Natural killer cell (primary cell): ENCODE measurements at regions not wholly inside any gene's neighbourhood (a gene's known extent, or its start where the extent isn't known, plus 50 kb on each side); places are given as distances from the start of the nearest gene placed in this dataset.
"Not testable (repeated sequence)": the region's sequence is repeated elsewhere in the genome, so short reads cannot be mapped to it uniquely, and the experiment has no call there.

Source experiments
- ATAC-seq, 3 donors: fragments of 150-1000 bp in 2 of 3; fragments of 200-7000 bp in 1 of 3; cut with Tn5 transposase; 1 replicate in 1 of 3; 2 replicates in 2 of 3; pipeline ENCODE4 v1.10.0; 2021; ENCODE audit warnings: mild to moderate bottlenecking in 2 of 3, moderate library complexity in 2 of 3
- DNase-seq, 2 donors: peaks; one replicate each; pipeline versions ENCODE4 v3.0.0 to v3.0.0-alpha.2; 2013 to 2021; ENCODE audit warnings: mixed read lengths in 1 of 2
- H3K27ac ChIP-seq: one replicate; pipeline ENCODE4 v1.5.1; 2013; ENCODE audit warnings: mild to moderate bottlenecking, low read length
- H3K27me3 ChIP-seq: one replicate; pipeline ENCODE4 v1.6.1; 2013; ENCODE audit warnings: low read length; ENCODE audit not compliant: control insufficient read depth, insufficient read depth
- H3K36me3 ChIP-seq: one replicate; pipeline ENCODE4 v1.6.1; 2013; ENCODE audit warnings: low read length; ENCODE audit not compliant: control insufficient read depth, insufficient read depth
- H3K4me1 ChIP-seq: one replicate; pipeline ENCODE4 v1.6.1; 2013; ENCODE audit warnings: low read length; ENCODE audit not compliant: control insufficient read depth, insufficient read depth
- H3K4me3 ChIP-seq: one replicate; pipeline ENCODE4 v1.5.1; 2013; ENCODE audit warnings: low read length
- H3K9me3 ChIP-seq: one replicate; pipeline ENCODE4 v1.6.1; 2013; ENCODE audit warnings: low read length; ENCODE audit not compliant: control insufficient read depth, insufficient read depth
- H3K27ac Mint-ChIP-seq, 2 donors: one replicate each; pipeline ENCODE4 v1.8.0; 2022; ENCODE audit warnings: mild to moderate bottlenecking in 2 of 2, mixed read lengths in 2 of 2, moderate library complexity in 1 of 2
- H3K27me3 Mint-ChIP-seq, 2 donors: one replicate each; pipeline ENCODE4 v1.8.0; 2022; ENCODE audit warnings: low read depth in 2 of 2, mixed read lengths in 2 of 2
- H3K36me3 Mint-ChIP-seq: one replicate; pipeline ENCODE4 v1.8.0; 2022; ENCODE audit warnings: mixed read lengths
- H3K4me1 Mint-ChIP-seq, 2 donors: one replicate each; pipeline ENCODE4 v1.8.0; 2022; ENCODE audit warnings: mixed read lengths in 2 of 2
- H3K4me3 Mint-ChIP-seq: one replicate; pipeline ENCODE4 v1.8.0; 2022; ENCODE audit warnings: mild to moderate bottlenecking, moderate library complexity, mixed read lengths
- H3K9me3 Mint-ChIP-seq, 2 donors: one replicate each; pipeline ENCODE4 v1.8.0; 2022; ENCODE audit warnings: mixed read lengths in 2 of 2
- WGBS: methylation state at CpG from one replicate; pipeline ENCODE4 v1.1.7; 2013; ENCODE audit warnings: missing lambda C conversion rate; ENCODE audit not compliant: insufficient coverage; 5-methylcytosine and 5-hydroxymethylcytosine counted together
- intact Hi-C: fragments of 100-400 bp; cut with micrococcal nuclease; formaldehyde crosslinking; loops from one replicate; pipeline ENCODE4 v1.14.2; 2022
- TF ChIP-seq, protein P1 (sequence below): fragments of 200-600 bp; IDR thresholded peaks from one replicate; pipeline ENCODE4 v1.8.0; 2022; ENCODE audit warnings: antibody characterized with exemption

GRCh38 chr9:60546406-60546805, 367.8 kb upstream of the SPATA31A5 start:
- WGBS, result 96% methylated on average over 19 of the region's 19 CpGs
- no peak for ATAC-seq
- no peaks in the 10 kb centered on the region for H3K4me1 Mint-ChIP-seq

DNA sequence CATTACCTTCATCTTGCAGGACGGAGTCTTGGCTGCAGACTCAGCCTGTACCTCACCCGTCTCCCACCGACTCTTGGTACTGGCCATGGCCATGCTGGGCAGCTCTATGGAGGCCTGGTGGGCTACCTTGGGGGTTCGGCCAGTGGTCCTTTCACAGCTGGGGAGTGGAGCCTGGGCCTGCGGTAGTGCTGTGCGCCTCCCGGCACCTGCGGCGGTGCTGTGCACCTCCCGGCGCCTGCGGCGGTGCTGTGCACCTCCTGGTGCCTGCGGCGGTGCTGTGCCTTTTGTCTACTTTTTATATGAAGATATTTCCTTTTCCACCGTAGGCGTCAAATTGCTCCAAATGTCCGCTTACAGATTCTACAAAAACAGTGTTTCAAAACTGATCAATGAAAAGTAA, 367.2 kb upstream of the SPATA31A5 start:
- H3K4me1 Mint-ChIP-seq, H3K27me3 ChIP-seq, H3K27me3 Mint-ChIP-seq, H3K4me1 ChIP-seq, DNase-seq, intact Hi-C loops, H3K4me3 ChIP-seq, H3K27ac ChIP-seq, H3K36me3 ChIP-seq, ATAC-seq, H3K27ac Mint-ChIP-seq, H3K4me3 Mint-ChIP-seq, H3K9me3 Mint-ChIP-seq: not testable (repeated sequence)
- peaks cover 13% of the 10 kb centered on the region for H3K9me3 ChIP-seq
- WGBS, result 94% methylated on average over 18 of the region's 18 CpGs
- H3K36me3 Mint-ChIP-seq, result peaks cover 11% of the 10 kb centered on the region

More at GRCh38 chr9:60546406-60546805, 367.8 kb upstream of the SPATA31A5 start:
- TF ChIP-seq, protein P1, sequence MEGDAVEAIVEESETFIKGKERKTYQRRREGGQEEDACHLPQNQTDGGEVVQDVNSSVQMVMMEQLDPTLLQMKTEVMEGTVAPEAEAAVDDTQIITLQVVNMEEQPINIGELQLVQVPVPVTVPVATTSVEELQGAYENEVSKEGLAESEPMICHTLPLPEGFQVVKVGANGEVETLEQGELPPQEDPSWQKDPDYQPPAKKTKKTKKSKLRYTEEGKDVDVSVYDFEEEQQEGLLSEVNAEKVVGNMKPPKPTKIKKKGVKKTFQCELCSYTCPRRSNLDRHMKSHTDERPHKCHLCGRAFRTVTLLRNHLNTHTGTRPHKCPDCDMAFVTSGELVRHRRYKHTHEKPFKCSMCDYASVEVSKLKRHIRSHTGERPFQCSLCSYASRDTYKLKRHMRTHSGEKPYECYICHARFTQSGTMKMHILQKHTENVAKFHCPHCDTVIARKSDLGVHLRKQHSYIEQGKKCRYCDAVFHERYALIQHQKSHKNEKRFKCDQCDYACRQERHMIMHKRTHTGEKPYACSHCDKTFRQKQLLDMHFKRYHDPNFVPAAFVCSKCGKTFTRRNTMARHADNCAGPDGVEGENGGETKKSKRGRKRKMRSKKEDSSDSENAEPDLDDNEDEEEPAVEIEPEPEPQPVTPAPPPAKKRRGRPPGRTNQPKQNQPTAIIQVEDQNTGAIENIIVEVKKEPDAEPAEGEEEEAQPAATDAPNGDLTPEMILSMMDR, result no peak
- Histone ChIP-seq H3K9me3 (peaks cover 13% of the 10 kb centered on the region), H3K4me1 (no peaks in the 10 kb centered on the region), H3K27ac (no peak overlapping the region), H3K36me3 (no peaks in the 10 kb centered on the region), H3K27me3 (no peaks in the 10 kb centered on the region), H3K4me3 (no peak overlapping the region)
- H3K4me3 Mint-ChIP-seq, result no peak overlapping the region
- no peak for DNase-seq
- H3K27me3 Mint-ChIP-seq, result no peaks in the 10 kb centered on the region
- no peak overlapping the region for H3K27ac Mint-ChIP-seq
- H3K36me3 Mint-ChIP-seq, result peaks cover 11% of the 10 kb centered on the region
- peaks cover 4 to 6% of the 10 kb centered on the region in 2 donors for H3K9me3 Mint-ChIP-seq
- intact Hi-C loops, result no loop called here
